ENCODE measurements at regions not wholly inside any gene's neighbourhood (a gene's known extent, or its start where the extent isn't known, plus 50 kb on each side); places are given as distances from the start of the nearest gene placed in this dataset.

GRCh38 chr1:58430421-58431275, 115.9 kb downstream of the OMA1 start:
- TF ChIP-seq CTCF (IDR thresholded peaks at IDR 0.05), result no peak
- intact Hi-C loops (cut with DNase I; ENCODE audit: low total_unique reads), result no loop called here
- DNase-seq, result no peak
- H3K27me3 ChIP-seq, result no peaks in the 10 kb centered on the region
- peaks cover 0 to 14% (median 2%) of the 10 kb centered on the region in 4 donors for H3K4me1 ChIP-seq
- no peak overlapping the region for H3K27ac ChIP-seq
- H3K36me3 ChIP-seq, result no peaks in the 10 kb centered on the region
- H3K9me3 ChIP-seq, result no peaks in the 10 kb centered on the region
- H3K4me3 ChIP-seq, result no peak overlapping the region

GRCh38 chr1:58426918-58427317, 119.6 kb downstream of the OMA1 start:
- Histone ChIP-seq H3K27ac (no peak overlapping the region), H3K36me3 (no peaks in the 10 kb centered on the region), H3K4me3 (no peak overlapping the region), H3K4me1 (peaks cover 0 to 7% (median 2%) of the 10 kb centered on the region in 4 donors), H3K9me3 (no peaks in the 10 kb centered on the region), H3K27me3 (no peaks in the 10 kb centered on the region)
- no peak for TF ChIP-seq CTCF (IDR thresholded peaks at IDR 0.05)
- intact Hi-C loops (cut with DNase I; ENCODE audit: low total_unique reads), result no loop called here
- DNase-seq, result no peak

GRCh38 chr1:58422436-58422835, 124.1 kb downstream of the OMA1 start:
- Histone ChIP-seq H3K9me3 (no peaks in the 10 kb centered on the region), H3K36me3 (no peaks in the 10 kb centered on the region), H3K4me3 (no peak overlapping the region), H3K27me3 (no peaks in the 10 kb centered on the region), H3K4me1 (no peaks in the 10 kb centered on the region), H3K27ac (no peak overlapping the region)
- DNase-seq, result no peak
- TF ChIP-seq CTCF (IDR thresholded peaks at IDR 0.05), result no peak
- intact Hi-C loops (cut with DNase I; ENCODE audit: low total_unique reads), result no loop called here

- intact Hi-C loops (cut with DNase I; ENCODE audit: low total_unique reads), result no loop called here
- DNase-seq, result no peak
- no peaks in the 10 kb centered on the region for H3K9me3 ChIP-seq
- no peaks in the 10 kb centered on the region for H3K36me3 ChIP-seq
- H3K4me3 ChIP-seq, result no peak overlapping the region
- no peaks in the 10 kb centered on the region for H3K27me3 ChIP-seq
- TF ChIP-seq CTCF (IDR thresholded peaks at IDR 0.05), result no peak
- no peak overlapping the region for H3K27ac ChIP-seq
- no peaks in the 10 kb centered on the region for H3K4me1 ChIP-seq
Measured at GRCh38 chr1:58418283-58419228, 128.0 kb downstream of the OMA1 start.

- Histone ChIP-seq H3K27me3 (no peaks in the 10 kb centered on the region), H3K4me1 (peaks cover 0 to 9% (median 0%) of the 10 kb centered on the region in 4 donors), H3K9me3 (no peaks in the 10 kb centered on the region), H3K36me3 (no peaks in the 10 kb centered on the region), H3K4me3 (no peak overlapping the region), H3K27ac (no peak overlapping the region)
- no peak for DNase-seq
- intact Hi-C loops (cut with DNase I; ENCODE audit: low total_unique reads), result no loop called here
- no peak for TF ChIP-seq CTCF (IDR thresholded peaks at IDR 0.05)
Measured at GRCh38 chr1:58412071-58412580, 134.4 kb downstream of the OMA1 start.
